GM03348 (cell line): ENCODE measurements at regions not wholly inside any gene's neighbourhood (a gene's known extent, or its start where the extent isn't known, plus 50 kb on each side); places are given as distances from the start of the nearest gene placed in this dataset.
"Not testable (repeated sequence)": the region's sequence is repeated elsewhere in the genome, so short reads cannot be mapped to it uniquely, and the experiment has no call there.

Experiments
- DNase-seq: peaks from one replicate; pipeline ENCODE4 v3.0.0; 2012; ENCODE audit warnings: low spot score

DNA sequence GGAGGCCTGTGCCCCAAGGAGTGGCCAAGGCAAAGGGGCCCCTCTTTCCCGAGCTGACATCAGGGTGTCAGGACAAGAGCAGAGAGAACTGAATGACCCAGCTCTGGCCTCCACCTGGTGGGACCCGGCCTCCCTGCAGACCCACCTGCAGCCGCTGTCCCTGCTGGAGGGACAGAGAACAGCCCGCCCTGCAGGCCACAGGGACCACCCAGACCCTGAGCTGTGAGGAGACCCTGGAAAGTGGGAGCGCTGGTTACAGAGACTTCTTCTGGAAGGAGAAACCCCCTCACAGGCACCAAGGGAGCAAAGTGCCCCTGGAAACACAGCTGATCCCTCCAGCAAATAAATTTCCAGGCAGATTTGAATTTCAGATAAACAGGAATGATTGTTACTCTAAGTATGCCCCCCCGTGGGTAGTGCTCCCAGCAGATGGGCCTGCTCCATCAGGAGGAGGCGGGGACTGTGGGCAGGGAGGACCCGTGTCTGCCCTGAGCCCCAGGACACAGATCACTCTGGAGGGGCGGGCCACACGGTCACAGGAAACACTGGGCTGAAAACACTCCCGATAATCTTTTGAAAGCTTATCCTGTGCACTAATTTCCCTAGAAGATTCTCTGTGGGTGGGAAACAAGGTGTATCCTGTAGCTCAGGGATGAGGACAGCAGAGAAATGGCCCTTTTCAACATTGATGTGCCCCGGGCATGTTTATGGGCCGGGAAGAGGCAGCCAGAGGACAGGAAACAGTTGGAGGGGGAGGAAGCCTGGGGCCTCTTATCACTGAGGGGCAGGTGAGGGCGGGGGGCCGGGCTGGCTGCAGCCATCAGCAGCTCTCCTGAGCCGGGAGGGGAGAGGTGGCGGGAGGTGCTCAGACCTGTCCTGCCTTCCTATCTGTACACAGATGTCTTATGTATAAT is 276.0 kb downstream of the ADGRD1 start:
- DNase-seq, result no peak

GRCh38 chr12:131230340-131231031 is 276.8 kb downstream of the ADGRD1 start:
- DNase-seq, result no peak

GRCh38 chr12:131231032-131231980 is 277.6 kb downstream of the ADGRD1 start:
- DNase-seq, result no peak

GRCh38 chr12:131232036-131232435 is 278.3 kb downstream of the ADGRD1 start:
- DNase-seq, result no peak

DNA sequence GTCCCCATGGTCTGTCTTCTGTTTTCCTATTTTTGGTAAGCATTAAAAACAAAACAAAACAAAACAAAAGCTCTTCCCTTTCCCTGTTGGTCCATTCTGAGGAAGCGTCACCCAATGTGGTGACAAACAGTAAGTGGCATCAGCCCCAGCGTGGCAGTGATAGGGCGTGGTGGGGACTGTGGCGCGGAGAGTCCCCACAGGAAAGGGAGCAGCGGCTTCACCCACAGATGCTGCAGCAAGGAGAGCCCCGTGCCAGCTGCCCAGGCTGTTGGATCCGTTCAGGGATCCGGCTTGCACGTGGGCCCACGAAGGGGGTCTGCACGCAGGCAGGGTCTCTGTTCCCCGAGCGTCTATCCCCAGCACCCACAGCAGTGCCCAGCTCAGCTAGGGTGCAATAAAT is 279.2 kb downstream of the ADGRD1 start:
- not testable (repeated sequence) for DNase-seq

- not testable (repeated sequence) for DNase-seq
Observed at GRCh38 chr12:131233850-131234789, 280.4 kb downstream of the ADGRD1 start.

DNA sequence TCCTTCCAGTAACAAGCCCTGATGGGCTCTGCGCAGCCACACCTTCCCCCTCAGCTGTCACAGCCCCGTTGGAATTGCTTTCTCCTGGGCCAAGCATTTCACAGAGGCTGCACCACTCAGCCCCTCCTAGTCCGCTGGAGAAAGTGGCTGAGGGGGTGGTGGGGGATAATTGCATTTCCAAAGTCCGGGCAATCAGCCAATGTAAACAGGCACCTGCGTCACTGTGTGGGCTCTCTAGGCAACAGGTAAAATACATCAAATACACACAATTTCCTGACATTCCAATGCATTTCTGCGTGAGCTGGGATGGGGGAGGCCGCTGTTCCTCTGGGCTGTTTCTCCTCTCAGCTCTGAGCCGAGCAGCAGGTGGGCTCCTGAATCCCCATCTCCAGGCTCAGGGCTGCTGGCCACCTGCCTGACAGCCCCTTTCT is 281.1 kb downstream of the ADGRD1 start:
- DNase-seq, result not testable (repeated sequence)

DNA sequence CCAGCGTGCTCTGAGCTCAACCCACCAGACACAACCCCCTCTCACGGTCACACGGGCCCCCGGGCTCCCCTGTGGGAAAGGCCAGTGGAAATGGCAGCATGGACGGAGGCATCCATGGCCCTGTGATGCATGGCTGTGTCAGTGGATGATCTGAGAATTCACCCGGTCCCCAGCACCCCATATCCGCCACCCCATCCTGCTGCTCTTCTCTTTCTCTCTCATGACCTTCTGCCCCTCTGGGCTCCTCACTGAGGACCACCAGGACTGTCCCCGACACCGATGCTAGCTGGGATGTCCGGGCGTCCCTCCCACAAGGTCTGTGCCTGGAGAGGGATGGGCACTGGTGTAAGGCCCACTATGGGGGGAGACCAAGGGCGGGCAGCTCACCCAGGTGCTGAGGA is 282.2 kb downstream of the ADGRD1 start:
- no peak for DNase-seq

DNA sequence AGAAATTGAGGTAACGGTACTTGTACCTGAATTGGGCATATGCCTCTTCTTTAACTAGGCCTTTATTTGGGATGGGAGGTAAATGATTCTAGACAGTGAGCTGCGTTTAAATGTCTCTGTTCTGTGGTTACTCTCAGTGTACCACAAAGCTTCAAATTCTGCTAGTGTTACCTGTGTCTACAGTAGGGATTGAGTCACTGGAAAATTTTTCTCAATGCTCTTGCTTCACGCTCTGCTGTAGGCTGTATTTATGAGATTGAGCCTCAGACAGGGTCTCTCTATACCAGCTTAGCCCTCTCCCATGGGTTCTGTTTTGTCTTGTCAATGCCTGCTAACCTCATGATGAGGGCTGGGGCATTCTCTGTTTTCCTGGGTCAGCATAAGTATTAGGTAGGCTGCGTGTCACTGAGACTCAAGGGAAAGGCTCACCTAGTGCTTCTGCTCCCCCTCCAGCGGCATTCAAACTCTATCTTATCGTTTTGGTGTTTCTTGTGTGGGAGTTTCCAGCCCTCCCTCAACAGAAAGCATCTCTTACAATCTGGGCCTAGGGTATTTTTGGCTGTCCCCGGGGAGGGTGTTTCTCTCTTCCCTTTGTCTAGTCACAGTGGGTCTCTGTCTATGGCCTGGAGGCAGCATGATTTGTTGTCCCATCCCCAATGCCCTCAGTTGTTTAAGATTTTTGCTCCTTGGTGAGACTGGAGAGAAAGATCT is 285.8 kb downstream of the ADGRD1 start:
- no peak for DNase-seq

GRCh38 chr12:131241517-131241916 is 287.8 kb downstream of the ADGRD1 start:
- DNase-seq, result no peak

- DNase-seq, result no peak
Observed at GRCh38 chr12:131242741-131243496, 289.2 kb downstream of the ADGRD1 start.

GRCh38 chr12:131244157-131244688 is 290.5 kb downstream of the ADGRD1 start:
- not testable (repeated sequence) for DNase-seq

DNA sequence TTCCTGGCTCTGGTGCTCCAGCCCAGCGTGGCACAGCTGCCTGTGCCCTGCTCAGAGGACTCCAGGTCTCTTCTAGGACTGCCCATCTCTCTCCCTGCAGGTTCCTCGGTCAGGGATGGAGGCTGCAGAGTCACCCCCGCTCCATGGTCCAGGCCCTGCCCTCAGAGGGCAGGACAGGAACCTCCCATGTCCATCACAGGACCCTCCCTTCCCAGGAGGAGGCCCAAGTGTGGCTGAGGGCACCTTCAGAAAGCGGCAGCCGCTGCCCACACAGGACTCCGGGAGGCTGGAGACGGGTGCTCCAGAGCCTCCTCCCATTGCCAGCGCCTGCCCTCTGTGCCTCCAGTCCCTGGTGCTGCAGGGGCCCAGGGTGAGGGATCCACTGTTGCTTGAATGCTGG is 291.5 kb downstream of the ADGRD1 start:
- not testable (repeated sequence) for DNase-seq

DNA sequence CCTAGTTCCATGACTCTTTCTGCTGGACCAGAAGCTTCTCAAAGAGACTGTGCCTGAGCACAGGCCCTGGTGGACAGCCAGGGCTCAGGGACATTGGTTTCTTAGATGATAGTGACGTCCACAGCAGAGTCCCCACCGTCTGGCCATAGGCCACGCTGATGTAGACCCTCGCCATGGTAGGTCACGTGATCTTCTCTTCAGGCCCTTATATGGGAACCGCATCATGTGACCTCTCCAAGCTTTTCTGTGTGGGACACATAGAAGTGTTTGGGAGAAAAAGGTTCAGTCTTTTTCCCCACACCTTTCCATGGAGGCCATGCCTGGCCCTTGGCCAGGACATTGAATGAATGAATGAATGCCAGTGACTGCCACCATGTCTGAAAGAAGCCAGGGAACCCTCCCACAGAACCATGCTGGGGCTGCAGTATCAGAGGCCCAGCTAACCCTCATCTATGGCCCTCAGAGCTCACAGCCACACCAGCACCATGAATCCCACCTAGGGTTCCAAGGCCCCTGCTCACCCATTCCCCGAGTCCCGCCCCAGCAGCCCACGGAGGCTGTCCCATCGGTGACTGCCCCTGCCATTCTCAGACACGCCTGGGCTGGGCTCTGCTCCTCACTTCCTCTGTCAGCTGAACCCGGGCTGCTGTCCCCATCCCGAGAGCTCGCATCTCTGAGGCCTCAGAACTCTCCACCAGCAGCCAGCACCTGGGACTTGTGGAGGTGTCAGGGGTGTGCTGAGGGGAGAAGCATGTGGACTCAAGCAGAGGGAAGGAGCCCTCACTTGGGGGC is 292.1 kb downstream of the ADGRD1 start:
- DNase-seq, result no peak

DNA sequence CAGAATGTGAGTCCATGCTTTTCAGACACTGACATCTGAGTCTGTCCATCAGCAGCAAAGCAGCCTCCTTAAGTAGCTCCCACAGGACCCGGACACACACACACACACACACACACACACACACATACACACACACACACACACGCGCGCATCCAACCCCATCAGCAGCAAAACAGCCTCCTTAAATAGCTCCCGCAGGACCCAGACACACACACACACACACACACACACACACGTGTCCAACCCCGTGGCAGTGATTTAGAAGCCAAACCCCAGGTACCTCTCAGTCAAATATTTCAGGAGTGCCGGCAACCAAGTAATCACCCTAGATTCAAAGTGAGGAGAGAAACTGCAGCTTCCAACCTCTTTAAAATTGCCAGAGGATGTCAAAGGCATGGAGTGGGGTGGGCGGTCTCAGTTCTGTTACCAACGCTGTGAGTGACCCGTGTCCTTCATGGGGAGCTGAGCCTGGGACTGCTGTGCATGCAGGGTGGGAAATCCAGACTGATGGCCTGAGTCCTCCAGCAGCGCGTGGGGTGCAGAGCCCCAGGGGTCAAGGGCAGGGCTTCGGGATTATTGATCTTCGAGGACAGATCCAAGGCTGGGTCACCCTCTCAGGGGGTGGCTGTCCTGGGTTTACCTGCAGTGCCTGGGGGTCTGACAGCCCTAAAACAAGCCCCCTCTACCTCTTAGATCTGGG is 293.5 kb downstream of the ADGRD1 start:
- DNase-seq, result not testable (repeated sequence)

DNA sequence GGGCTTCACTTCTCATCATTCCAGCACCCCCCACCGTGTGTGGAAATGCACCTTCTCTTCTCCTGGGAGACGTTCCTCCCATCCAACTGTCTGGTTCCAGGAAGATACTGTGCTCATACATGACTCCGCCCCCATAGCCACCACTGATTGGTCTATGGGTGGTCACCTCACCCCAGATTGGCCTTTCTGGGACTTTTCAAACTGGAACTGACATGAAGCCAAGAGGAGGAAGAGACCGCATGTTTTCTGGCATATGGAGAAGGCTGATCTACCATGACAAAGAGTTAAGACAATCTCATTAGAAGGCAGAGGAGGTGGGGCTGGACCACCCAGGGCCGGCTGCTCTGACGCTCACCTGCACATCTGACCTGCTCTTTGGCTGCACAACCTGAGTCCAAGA is 294.2 kb downstream of the ADGRD1 start:
- not testable (repeated sequence) for DNase-seq

- no peak for DNase-seq
Observed at GRCh38 chr12:131249246-131250027, 295.7 kb downstream of the ADGRD1 start.
